ENCODE measurements at regions not wholly inside any gene's neighbourhood (a gene's known extent, or its start where the extent isn't known, plus 50 kb on each side); places are given as distances from the start of the nearest gene placed in this dataset.

DNA sequence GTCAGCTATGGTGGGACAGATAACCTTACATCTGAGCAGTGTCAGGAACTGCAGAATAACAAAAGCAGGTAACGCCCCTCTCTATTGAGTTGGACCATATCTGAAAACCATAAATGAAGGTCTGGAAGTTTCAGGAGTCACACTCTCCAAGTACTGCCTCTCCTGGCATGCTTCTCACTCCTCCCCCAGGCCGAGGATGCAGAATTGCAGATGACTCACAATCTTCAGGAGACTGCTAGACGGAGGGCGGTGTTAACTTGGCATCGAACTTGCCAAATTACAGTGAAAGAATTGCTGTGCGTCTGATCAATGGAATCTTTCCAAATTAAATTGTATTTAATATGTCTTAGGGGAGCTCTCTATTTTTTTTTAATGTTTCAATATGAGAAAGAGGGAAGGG is 67.1 kb upstream of the TRIM2 start:
- DNase-seq (ENCODE audit: low read depth in 2 of 3, low spot score in 1 of 3), result no peak

DNA sequence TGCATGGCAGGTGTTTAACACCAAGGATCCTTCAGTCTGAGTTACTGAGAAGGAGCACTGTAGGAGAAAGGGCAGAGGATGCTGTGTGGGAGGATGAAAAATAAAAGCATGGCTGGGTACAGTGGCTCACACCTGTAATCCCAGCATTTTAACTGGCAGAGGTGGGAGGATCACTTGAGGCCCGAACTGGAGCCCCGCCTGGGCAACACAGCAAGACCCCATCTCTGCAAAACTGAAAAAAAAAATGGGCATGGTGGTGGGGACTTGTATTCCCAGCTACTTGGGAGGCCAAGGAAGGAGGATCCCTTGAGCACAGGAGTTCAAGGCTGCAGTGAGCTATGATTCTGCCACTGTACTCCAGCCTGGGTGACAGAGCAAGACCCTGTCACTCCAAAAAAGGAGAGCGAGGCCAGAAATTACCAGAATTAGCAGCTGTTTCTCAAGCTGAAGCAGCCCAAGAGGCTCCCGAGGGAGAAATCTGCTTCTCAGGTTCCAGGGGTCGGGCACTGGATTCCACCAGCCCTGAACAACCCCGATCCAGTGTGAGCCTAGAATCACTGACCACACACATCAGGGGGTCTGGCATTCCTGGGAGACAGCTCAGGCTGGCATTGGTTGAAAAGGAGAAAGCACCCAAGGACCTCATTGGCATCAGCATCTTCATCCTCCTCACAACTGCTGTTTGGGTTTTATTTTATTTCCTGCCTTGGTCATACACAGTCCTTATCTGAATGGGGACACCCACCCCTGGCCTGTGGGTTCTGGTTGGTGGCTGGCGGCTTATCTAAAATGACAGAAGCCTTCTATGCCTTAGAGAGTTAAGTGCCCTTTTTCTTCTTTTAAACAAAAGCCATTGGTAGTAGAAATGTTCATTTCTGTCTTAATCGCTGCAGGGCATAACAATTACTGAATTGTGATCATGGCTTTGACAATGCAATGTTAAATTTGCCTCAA is 66.3 kb upstream of the TRIM2 start:
- DNase-seq (ENCODE audit: low read depth in 2 of 3, low spot score in 1 of 3), result no peak

DNA sequence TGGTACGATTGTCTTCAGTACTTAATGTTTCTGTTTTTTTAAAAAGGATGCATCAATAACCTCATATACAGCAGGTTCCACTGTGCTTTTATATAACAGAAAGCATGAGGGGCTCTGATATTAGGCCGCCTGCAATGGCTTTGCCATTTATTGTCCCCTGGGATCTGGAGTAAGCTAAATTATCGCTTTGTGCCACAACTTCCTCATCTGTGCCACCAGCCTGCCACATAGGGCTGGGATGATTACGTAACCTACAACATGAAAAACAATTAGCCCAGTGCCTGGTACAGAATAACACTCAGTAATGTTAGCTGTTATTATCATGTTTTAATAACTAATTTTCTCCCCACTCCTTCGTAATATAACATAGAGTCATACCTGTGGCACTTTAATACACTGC is 65.5 kb upstream of the TRIM2 start:
- no peak for DNase-seq (ENCODE audit: low read depth in 2 of 3, low spot score in 1 of 3)

GRCh38 chr4:153140294-153140693 is 63.9 kb upstream of the TRIM2 start:
- no peak for DNase-seq (ENCODE audit: low read depth in 2 of 3, low spot score in 1 of 3)

DNA sequence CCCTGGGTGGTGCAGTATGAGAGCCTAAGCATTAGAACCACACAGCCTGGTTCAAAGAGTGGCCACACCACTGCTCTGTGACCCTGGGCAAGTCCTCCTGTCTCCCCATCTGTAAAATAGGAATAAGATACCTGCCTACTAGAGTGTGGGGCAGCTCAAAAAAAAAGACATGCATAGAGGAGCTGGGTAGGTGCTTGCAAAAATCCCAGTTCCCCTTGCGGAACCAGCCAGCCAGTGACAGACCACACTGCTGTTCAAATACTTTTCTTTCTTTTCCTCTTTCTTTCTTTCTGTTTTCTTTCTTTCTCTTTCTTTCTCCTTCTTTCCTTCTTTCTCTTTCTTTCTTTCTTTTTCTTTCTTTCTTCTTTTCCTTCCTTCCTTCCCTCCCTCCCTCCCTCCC is 63.0 kb upstream of the TRIM2 start:
- DNase-seq (ENCODE audit: low read depth in 2 of 3, low spot score in 1 of 3), result no peak

DNA sequence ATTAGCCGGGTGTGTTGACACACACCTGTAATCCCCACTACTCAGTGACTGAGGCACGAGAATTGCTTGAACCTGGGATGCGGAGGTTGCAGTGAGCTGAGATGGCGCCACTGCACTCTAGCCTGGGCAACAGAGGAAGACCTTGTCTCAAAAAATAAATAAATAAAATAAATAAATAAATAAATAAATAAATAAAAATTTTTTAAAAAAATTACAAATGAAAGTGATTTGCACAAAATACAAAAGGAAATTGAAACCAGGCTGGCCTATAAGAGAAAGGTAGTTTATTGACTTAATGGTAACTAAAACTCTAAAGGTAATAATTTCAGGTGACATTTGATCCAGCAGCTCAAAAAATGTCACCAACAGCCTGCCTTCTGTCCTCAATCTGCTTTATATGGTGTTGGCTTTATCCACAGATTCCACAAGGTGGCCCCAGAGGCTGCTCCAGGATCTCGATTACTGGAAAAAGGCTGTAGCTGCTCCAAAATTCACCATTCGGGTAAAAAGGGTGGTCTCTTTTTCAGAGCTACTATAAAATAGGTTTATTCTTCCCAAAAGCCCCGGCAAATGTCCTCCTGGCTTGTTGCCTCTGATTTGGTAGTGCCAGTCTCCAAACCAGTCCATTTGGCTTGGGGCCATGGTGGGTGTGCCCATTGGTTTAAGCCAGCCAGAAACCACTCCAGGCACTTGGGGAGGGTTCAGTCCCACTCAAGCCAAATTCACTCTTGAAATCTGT is 61.4 kb upstream of the TRIM2 start:
- DNase-seq (ENCODE audit: low read depth in 2 of 3, low spot score in 1 of 3), result peak in 2 of 3 donors; percentile 25 to 34

DNA sequence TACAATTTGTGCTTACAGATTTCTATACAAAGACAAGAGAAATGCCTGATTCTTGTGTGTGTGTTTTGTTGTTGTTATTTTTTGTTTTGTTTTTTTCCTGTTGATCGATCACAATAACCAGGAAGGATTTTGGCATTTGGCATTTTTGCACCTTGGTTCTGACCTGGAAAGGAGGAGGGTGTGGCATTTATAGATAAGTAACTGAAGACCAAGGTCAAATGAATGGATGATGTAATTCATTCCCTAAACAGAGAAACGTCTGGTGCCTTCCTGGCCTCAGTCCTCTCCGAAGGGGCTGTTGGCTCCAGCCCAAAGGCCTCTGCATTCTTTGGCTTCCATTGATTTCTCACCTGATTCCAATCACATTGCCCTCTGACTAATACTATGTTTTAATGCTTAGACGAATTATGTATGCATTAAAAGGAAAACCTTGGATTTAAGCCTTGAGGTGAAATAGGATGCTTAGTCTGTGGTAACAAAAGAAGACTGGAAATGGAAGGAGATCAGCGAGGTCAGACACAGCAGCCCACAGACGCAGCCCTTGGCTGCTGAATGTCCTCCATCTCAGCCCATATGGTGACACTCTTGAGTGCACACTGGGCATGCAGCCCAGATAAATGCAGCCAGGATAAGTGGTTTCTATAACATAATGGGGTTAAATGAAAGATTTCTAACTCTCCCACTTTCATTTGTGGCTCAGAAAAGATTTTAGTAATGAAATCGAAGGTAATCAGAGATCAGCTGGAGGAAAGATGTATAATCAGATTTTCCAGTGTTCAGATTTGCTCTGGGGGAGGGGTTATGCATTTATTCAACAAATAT is 60.5 kb upstream of the TRIM2 start:
- no peak for DNase-seq (ENCODE audit: low read depth in 2 of 3, low spot score in 1 of 3)

- DNase-seq (ENCODE audit: low read depth in 2 of 3, low spot score in 1 of 3), result no peak
Measured at GRCh38 chr4:153146031-153146430, 58.2 kb upstream of the TRIM2 start.

DNA sequence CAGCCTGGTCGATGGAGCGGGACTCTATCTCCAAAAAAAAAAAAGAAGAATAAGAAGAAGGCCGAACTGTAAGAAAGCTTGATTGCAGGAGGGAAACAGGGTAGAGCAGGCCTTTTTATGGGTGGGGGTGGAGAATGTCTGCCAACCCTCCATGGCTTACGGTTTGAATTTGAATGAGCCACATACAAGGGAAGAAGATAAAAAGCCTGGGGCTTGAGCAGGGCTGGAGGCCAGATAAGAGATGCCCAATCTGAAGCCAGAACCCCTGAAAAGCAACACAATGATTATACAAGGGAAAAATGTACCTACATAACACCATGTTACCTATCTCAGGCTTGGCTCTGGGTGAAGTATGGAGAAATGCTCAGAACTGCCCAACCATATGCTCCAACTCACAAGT is 57.3 kb upstream of the TRIM2 start:
- no peak for DNase-seq (ENCODE audit: low read depth in 2 of 3, low spot score in 1 of 3)

GRCh38 chr4:153148791-153149190 is 55.5 kb upstream of the TRIM2 start:
- no peak for DNase-seq (ENCODE audit: low read depth in 2 of 3, low spot score in 1 of 3)

- peak in 2 of 3 donors; percentile 18 to 44 for DNase-seq (ENCODE audit: low read depth in 2 of 3, low spot score in 1 of 3)
Measured at GRCh38 chr4:153151535-153152455, 52.4 kb upstream of the TRIM2 start.

- peak; percentile 60 to 70 (median 64) for DNase-seq (ENCODE audit: low read depth in 2 of 3, low spot score in 1 of 3)
Measured at GRCh38 chr4:153152501-153153338, 51.5 kb upstream of the TRIM2 start.

- DNase-seq (ENCODE audit: low read depth in 2 of 3, low spot score in 1 of 3), result peak; percentile 56 to 65 (median 61)
Measured at GRCh38 chr4:153153339-153153871, 50.8 kb upstream of the TRIM2 start.

- no peak for DNase-seq (ENCODE audit: low read depth in 2 of 3, low spot score in 1 of 3)
Measured at GRCh38 chr4:153154007-153154975, 50.0 kb upstream of the TRIM2 start.
